ENCODE measurements at regions not wholly inside any gene's neighbourhood (a gene's known extent, or its start where the extent isn't known, plus 50 kb on each side); places are given as distances from the start of the nearest gene placed in this dataset.

GRCh38 chr3:188976407-188976806 is 195.4 kb upstream of the TPRG1 start:
- ChIA-PET POLR2A (no interaction called here), CTCF (interaction anchor here (1.0 to 1.7 kb wide), 6 partner anchors 19 to 1236 kb away, joined by 3 to 5 read pairs (median 3); no protein-coding TSS in a partner anchor)
- BruUV-seq (replicated peaks): no TSS peak
- no peaks in the 10 kb centered on the region for H3K36me3 Mint-ChIP-seq (ENCODE audit: insufficient read depth, unreplicated experiment)
- no peaks in the 10 kb centered on the region for H3K9me3 Mint-ChIP-seq (ENCODE audit: unreplicated experiment)
- no peak overlapping the region for H3K27ac Mint-ChIP-seq (ENCODE audit: low read depth, unreplicated experiment)
- H3K27me3 Mint-ChIP-seq (ENCODE audit: insufficient read depth, unreplicated experiment): no peaks in the 10 kb centered on the region
- no peak for DNase-seq (ENCODE audit: unreplicated experiment)
- no peak overlapping the region for H3K4me3 Mint-ChIP-seq (ENCODE audit: unreplicated experiment)
- H3K4me1 Mint-ChIP-seq (ENCODE audit: insufficient read depth, unreplicated experiment): no peaks in the 10 kb centered on the region
- TF ChIP-seq CTCF (IDR thresholded peaks at IDR 0.05; ENCODE audit: unreplicated experiment): no peak
- intact Hi-C loops (cut with micrococcal nuclease): no loop called here

GRCh38 chr3:188978421-188979171 is 193.2 kb upstream of the TPRG1 start:
- ChIA-PET POLR2A (no interaction called here), CTCF (no interaction called here)
- BruUV-seq (replicated peaks): no TSS peak
- TF ChIP-seq CTCF (IDR thresholded peaks at IDR 0.05; ENCODE audit: unreplicated experiment): no peak
- no peak overlapping the region for H3K4me3 Mint-ChIP-seq (ENCODE audit: unreplicated experiment)
- DNase-seq (ENCODE audit: unreplicated experiment): peak; percentile 18
- H3K27me3 Mint-ChIP-seq (ENCODE audit: insufficient read depth, unreplicated experiment): no peaks in the 10 kb centered on the region
- no peak overlapping the region for H3K27ac Mint-ChIP-seq (ENCODE audit: low read depth, unreplicated experiment)
- intact Hi-C loops (cut with micrococcal nuclease): no loop called here
- H3K9me3 Mint-ChIP-seq (ENCODE audit: unreplicated experiment): no peaks in the 10 kb centered on the region
- no peaks in the 10 kb centered on the region for H3K36me3 Mint-ChIP-seq (ENCODE audit: insufficient read depth, unreplicated experiment)
- no peaks in the 10 kb centered on the region for H3K4me1 Mint-ChIP-seq (ENCODE audit: insufficient read depth, unreplicated experiment)

DNA sequence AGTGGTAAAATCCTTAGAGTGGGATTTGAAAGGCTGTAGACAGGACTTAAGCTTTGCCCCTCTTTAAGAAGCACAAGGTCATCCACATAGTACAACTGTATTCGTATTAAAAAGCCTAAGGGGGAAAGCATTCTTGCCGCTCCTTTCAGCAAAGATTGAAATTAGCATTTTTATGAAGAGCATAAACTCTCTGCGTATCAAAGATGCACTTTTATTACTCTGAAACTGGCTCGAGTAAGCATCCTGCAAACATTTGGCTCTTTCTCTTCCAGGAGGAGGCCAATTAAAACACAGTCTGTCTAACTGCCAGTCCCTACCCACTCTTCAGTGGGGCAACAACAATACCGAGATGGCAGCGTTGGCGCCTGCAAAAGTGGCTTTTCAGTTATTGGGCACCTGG is 192.5 kb upstream of the TPRG1 start:
- no peak for TF ChIP-seq CTCF (IDR thresholded peaks at IDR 0.05; ENCODE audit: unreplicated experiment)
- DNase-seq (ENCODE audit: unreplicated experiment): no peak
- ChIA-PET POLR2A (no interaction called here), CTCF (no interaction called here)
- Mint-ChIP-seq H3K36me3 (ENCODE audit: insufficient read depth, unreplicated experiment) (no peaks in the 10 kb centered on the region), H3K27me3 (ENCODE audit: insufficient read depth, unreplicated experiment) (no peaks in the 10 kb centered on the region), H3K4me1 (ENCODE audit: insufficient read depth, unreplicated experiment) (no peaks in the 10 kb centered on the region), H3K27ac (ENCODE audit: low read depth, unreplicated experiment) (no peak overlapping the region), H3K4me3 (ENCODE audit: unreplicated experiment) (no peak overlapping the region), H3K9me3 (ENCODE audit: unreplicated experiment) (no peaks in the 10 kb centered on the region)
- BruUV-seq (replicated peaks): no TSS peak
- intact Hi-C loops (cut with micrococcal nuclease): no loop called here

DNA sequence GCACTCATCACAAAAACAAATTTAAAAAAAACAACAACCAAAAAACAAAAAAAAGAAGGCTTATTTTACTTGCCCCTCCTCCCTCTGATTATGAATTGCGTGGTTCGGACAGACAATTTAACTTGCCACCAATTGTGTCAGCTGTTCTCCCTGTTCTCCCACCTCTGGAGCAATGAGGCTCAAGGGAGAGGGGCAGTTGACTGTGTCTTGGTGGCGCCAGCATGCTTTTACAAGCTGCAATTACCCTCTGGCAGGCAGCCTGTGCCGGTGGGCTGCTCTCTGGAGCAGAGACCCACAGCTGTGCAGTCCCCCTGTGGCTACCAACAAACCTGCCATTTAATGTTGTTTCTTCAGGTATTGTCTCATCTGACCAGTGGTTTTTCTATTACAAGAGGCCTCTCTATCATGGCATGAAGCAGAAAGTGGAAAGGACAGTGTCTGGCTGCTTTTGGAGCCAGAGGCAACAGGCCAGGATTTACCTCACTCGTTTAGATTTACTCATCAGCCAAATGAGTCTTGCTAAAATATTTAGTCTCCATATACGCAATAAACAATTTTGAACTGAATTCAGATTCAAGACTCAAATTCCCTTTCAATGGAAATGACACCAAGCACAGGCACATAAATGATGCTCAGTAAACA is 192.0 kb upstream of the TPRG1 start:
- no peak for DNase-seq (ENCODE audit: unreplicated experiment)
- Mint-ChIP-seq H3K4me3 (ENCODE audit: unreplicated experiment) (no peak overlapping the region), H3K27ac (ENCODE audit: low read depth, unreplicated experiment) (no peak overlapping the region), H3K9me3 (ENCODE audit: unreplicated experiment) (no peaks in the 10 kb centered on the region), H3K27me3 (ENCODE audit: insufficient read depth, unreplicated experiment) (no peaks in the 10 kb centered on the region), H3K4me1 (ENCODE audit: insufficient read depth, unreplicated experiment) (no peaks in the 10 kb centered on the region), H3K36me3 (ENCODE audit: insufficient read depth, unreplicated experiment) (no peaks in the 10 kb centered on the region)
- CTCF ChIA-PET: no interaction called here
- TF ChIP-seq CTCF (IDR thresholded peaks at IDR 0.05; ENCODE audit: unreplicated experiment): no peak
- POLR2A ChIA-PET: no interaction called here
- BruUV-seq (replicated peaks): no TSS peak
- intact Hi-C loops (cut with micrococcal nuclease): no loop called here

All from MCF 10A (cell line).